ENCODE measurements at regions not wholly inside any gene's neighbourhood (a gene's known extent, or its start where the extent isn't known, plus 50 kb on each side); places are given as distances from the start of the nearest gene placed in this dataset.
"Not testable (repeated sequence)": the region's sequence is repeated elsewhere in the genome, so short reads cannot be mapped to it uniquely, and the experiment has no call there.

GRCh38 chr1:95297906-95298305, 63.9 kb downstream of the RWDD3 start:
- H3K9me3 ChIP-seq (ENCODE audit: control insufficient read depth, low read depth, low read length); H3K9ac ChIP-seq (ENCODE audit: low read length); H3K4me1 ChIP-seq (ENCODE audit: control insufficient read depth, low read depth, low read length); H3K27me3 ChIP-seq (ENCODE audit: control insufficient read depth, insufficient read depth, low read length); H3K27ac ChIP-seq (ENCODE audit: low read length); H3K36me3 ChIP-seq (ENCODE audit: control insufficient read depth, low read depth, low read length); H3K4me3 ChIP-seq (ENCODE audit: low read length): not testable (repeated sequence)

- Histone ChIP-seq H3K27me3 (ENCODE audit: control insufficient read depth, insufficient read depth, low read length) (no peaks in the 10 kb centered on the region), H3K36me3 (ENCODE audit: control insufficient read depth, low read depth, low read length) (no peaks in the 10 kb centered on the region), H3K4me1 (ENCODE audit: control insufficient read depth, low read depth, low read length) (no peaks in the 10 kb centered on the region), H3K4me3 (ENCODE audit: low read length) (no peak overlapping the region), H3K9ac (ENCODE audit: low read length) (no peak overlapping the region), H3K27ac (ENCODE audit: low read length) (no peak overlapping the region), H3K9me3 (ENCODE audit: control insufficient read depth, low read depth, low read length) (no peaks in the 10 kb centered on the region)
Measured at GRCh38 chr1:95301091-95301490, 67.1 kb downstream of the RWDD3 start.

- no peaks in the 10 kb centered on the region for H3K9me3 ChIP-seq (ENCODE audit: control insufficient read depth, low read depth, low read length)
- H3K4me3 ChIP-seq (ENCODE audit: low read length): no peak overlapping the region
- no peaks in the 10 kb centered on the region for H3K4me1 ChIP-seq (ENCODE audit: control insufficient read depth, low read depth, low read length)
- H3K27ac ChIP-seq (ENCODE audit: low read length): no peak overlapping the region
- no peaks in the 10 kb centered on the region for H3K27me3 ChIP-seq (ENCODE audit: control insufficient read depth, insufficient read depth, low read length)
- no peaks in the 10 kb centered on the region for H3K36me3 ChIP-seq (ENCODE audit: control insufficient read depth, low read depth, low read length)
- no peak overlapping the region for H3K9ac ChIP-seq (ENCODE audit: low read length)
Measured at GRCh38 chr1:95301614-95302013, 67.6 kb downstream of the RWDD3 start.

GRCh38 chr1:95304803-95305202, 70.8 kb downstream of the RWDD3 start:
- Histone ChIP-seq H3K9me3 (ENCODE audit: control insufficient read depth, low read depth, low read length) (no peaks in the 10 kb centered on the region), H3K4me3 (ENCODE audit: low read length) (no peak overlapping the region), H3K36me3 (ENCODE audit: control insufficient read depth, low read depth, low read length) (no peaks in the 10 kb centered on the region), H3K4me1 (ENCODE audit: control insufficient read depth, low read depth, low read length) (peaks cover 3% of the 10 kb centered on the region), H3K27me3 (ENCODE audit: control insufficient read depth, insufficient read depth, low read length) (no peaks in the 10 kb centered on the region), H3K27ac (ENCODE audit: low read length) (no peak overlapping the region), H3K9ac (ENCODE audit: low read length) (no peak overlapping the region)

- Histone ChIP-seq H3K27ac (ENCODE audit: low read length) (no peak overlapping the region), H3K4me3 (ENCODE audit: low read length) (no peak overlapping the region), H3K27me3 (ENCODE audit: control insufficient read depth, insufficient read depth, low read length) (no peaks in the 10 kb centered on the region), H3K9ac (ENCODE audit: low read length) (no peak overlapping the region), H3K4me1 (ENCODE audit: control insufficient read depth, low read depth, low read length) (peaks cover 3% of the 10 kb centered on the region), H3K9me3 (ENCODE audit: control insufficient read depth, low read depth, low read length) (no peaks in the 10 kb centered on the region), H3K36me3 (ENCODE audit: control insufficient read depth, low read depth, low read length) (no peaks in the 10 kb centered on the region)
Measured at GRCh38 chr1:95308276-95309030, 74.4 kb downstream of the RWDD3 start.

GRCh38 chr1:95309031-95309471, 75.0 kb downstream of the RWDD3 start:
- Histone ChIP-seq H3K4me1 (ENCODE audit: control insufficient read depth, low read depth, low read length) (peaks cover 3% of the 10 kb centered on the region), H3K9ac (ENCODE audit: low read length) (no peak overlapping the region), H3K4me3 (ENCODE audit: low read length) (no peak overlapping the region), H3K9me3 (ENCODE audit: control insufficient read depth, low read depth, low read length) (no peaks in the 10 kb centered on the region), H3K27ac (ENCODE audit: low read length) (no peak overlapping the region), H3K36me3 (ENCODE audit: control insufficient read depth, low read depth, low read length) (no peaks in the 10 kb centered on the region), H3K27me3 (ENCODE audit: control insufficient read depth, insufficient read depth, low read length) (no peaks in the 10 kb centered on the region)

GRCh38 chr1:95311014-95311413, 77.0 kb downstream of the RWDD3 start:
- no peaks in the 10 kb centered on the region for H3K27me3 ChIP-seq (ENCODE audit: control insufficient read depth, insufficient read depth, low read length)
- peaks cover 3% of the 10 kb centered on the region for H3K4me1 ChIP-seq (ENCODE audit: control insufficient read depth, low read depth, low read length)
- H3K36me3 ChIP-seq (ENCODE audit: control insufficient read depth, low read depth, low read length): no peaks in the 10 kb centered on the region
- H3K9me3 ChIP-seq (ENCODE audit: control insufficient read depth, low read depth, low read length): no peaks in the 10 kb centered on the region
- no peak overlapping the region for H3K9ac ChIP-seq (ENCODE audit: low read length)
- H3K4me3 ChIP-seq (ENCODE audit: low read length): no peak overlapping the region
- no peak overlapping the region for H3K27ac ChIP-seq (ENCODE audit: low read length)

GRCh38 chr1:95311762-95312161, 77.8 kb downstream of the RWDD3 start:
- H3K27ac ChIP-seq (ENCODE audit: low read length): no peak overlapping the region
- H3K9ac ChIP-seq (ENCODE audit: low read length): no peak overlapping the region
- no peaks in the 10 kb centered on the region for H3K9me3 ChIP-seq (ENCODE audit: control insufficient read depth, low read depth, low read length)
- H3K4me3 ChIP-seq (ENCODE audit: low read length): no peak overlapping the region
- peaks cover 3% of the 10 kb centered on the region for H3K4me1 ChIP-seq (ENCODE audit: control insufficient read depth, low read depth, low read length)
- H3K27me3 ChIP-seq (ENCODE audit: control insufficient read depth, insufficient read depth, low read length): no peaks in the 10 kb centered on the region
- H3K36me3 ChIP-seq (ENCODE audit: control insufficient read depth, low read depth, low read length): no peaks in the 10 kb centered on the region

- H3K4me3 ChIP-seq (ENCODE audit: low read length): no peak overlapping the region
- H3K9ac ChIP-seq (ENCODE audit: low read length): no peak overlapping the region
- no peaks in the 10 kb centered on the region for H3K36me3 ChIP-seq (ENCODE audit: control insufficient read depth, low read depth, low read length)
- no peak overlapping the region for H3K27ac ChIP-seq (ENCODE audit: low read length)
- peaks cover 3% of the 10 kb centered on the region for H3K4me1 ChIP-seq (ENCODE audit: control insufficient read depth, low read depth, low read length)
- H3K27me3 ChIP-seq (ENCODE audit: control insufficient read depth, insufficient read depth, low read length): no peaks in the 10 kb centered on the region
- H3K9me3 ChIP-seq (ENCODE audit: control insufficient read depth, low read depth, low read length): no peaks in the 10 kb centered on the region
Measured at GRCh38 chr1:95312181-95312580, 78.2 kb downstream of the RWDD3 start.

GRCh38 chr1:95313527-95313926, 79.5 kb downstream of the RWDD3 start:
- Histone ChIP-seq H3K36me3 (ENCODE audit: control insufficient read depth, low read depth, low read length) (no peaks in the 10 kb centered on the region), H3K9ac (ENCODE audit: low read length) (no peak overlapping the region), H3K4me3 (ENCODE audit: low read length) (no peak overlapping the region), H3K27ac (ENCODE audit: low read length) (no peak overlapping the region), H3K4me1 (ENCODE audit: control insufficient read depth, low read depth, low read length) (peaks cover 3% of the 10 kb centered on the region), H3K9me3 (ENCODE audit: control insufficient read depth, low read depth, low read length) (no peaks in the 10 kb centered on the region), H3K27me3 (ENCODE audit: control insufficient read depth, insufficient read depth, low read length) (no peaks in the 10 kb centered on the region)

- Histone ChIP-seq H3K27me3 (ENCODE audit: control insufficient read depth, insufficient read depth, low read length) (no peaks in the 10 kb centered on the region), H3K4me1 (ENCODE audit: control insufficient read depth, low read depth, low read length) (no peaks in the 10 kb centered on the region), H3K4me3 (ENCODE audit: low read length) (no peak overlapping the region), H3K36me3 (ENCODE audit: control insufficient read depth, low read depth, low read length) (no peaks in the 10 kb centered on the region), H3K9me3 (ENCODE audit: control insufficient read depth, low read depth, low read length) (no peaks in the 10 kb centered on the region), H3K9ac (ENCODE audit: low read length) (no peak overlapping the region), H3K27ac (ENCODE audit: low read length) (no peak overlapping the region)
Measured at GRCh38 chr1:95321531-95321930, 87.5 kb downstream of the RWDD3 start.

- Histone ChIP-seq H3K4me3 (ENCODE audit: low read length) (no peak overlapping the region), H3K4me1 (ENCODE audit: control insufficient read depth, low read depth, low read length) (no peaks in the 10 kb centered on the region), H3K27ac (ENCODE audit: low read length) (no peak overlapping the region), H3K27me3 (ENCODE audit: control insufficient read depth, insufficient read depth, low read length) (no peaks in the 10 kb centered on the region), H3K9me3 (ENCODE audit: control insufficient read depth, low read depth, low read length) (no peaks in the 10 kb centered on the region), H3K9ac (ENCODE audit: low read length) (no peak overlapping the region), H3K36me3 (ENCODE audit: control insufficient read depth, low read depth, low read length) (no peaks in the 10 kb centered on the region)
Measured at GRCh38 chr1:95323123-95323522, 89.1 kb downstream of the RWDD3 start.

Measured in iPS-18a (cell line).